Ascending aorta (tissue), 2 donors: ENCODE measurements at regions not wholly inside any gene's neighbourhood (a gene's known extent, or its start where the extent isn't known, plus 50 kb on each side); places are given as distances from the start of the nearest gene placed in this dataset.

Experiments
- DNase-seq, 2 donors: peaks; one replicate each; pipeline ENCODE4 v3.0.0-alpha.2; 2019; ENCODE audit warnings: low spot score in 2 of 2
- H3K27ac ChIP-seq, 2 donors: fragments of 200-600 bp; sonication (generic); one replicate each; pipeline ENCODE4 v1.5.1; 2016 to 2017; ENCODE audit warnings: mild to moderate bottlenecking in 1 of 2
- H3K27me3 ChIP-seq: fragments of 200-600 bp; sonication (generic); one replicate; pipeline ENCODE4 v1.5.1; 2017
- H3K36me3 ChIP-seq, 2 donors: fragments of 200-600 bp; sonication (generic); one replicate each; pipeline ENCODE4 v1.5.1; 2016
- H3K4me1 ChIP-seq, 2 donors: fragments of 200-600 bp; sonication (generic); one replicate each; pipeline ENCODE4 v1.5.1; 2016 to 2017; ENCODE audit warnings: mild to moderate bottlenecking in 1 of 2
- H3K4me3 ChIP-seq, 2 donors: fragments of 200-600 bp; sonication (generic); one replicate each; pipeline ENCODE4 v1.5.1; 2016 to 2017; ENCODE audit warnings: mild to moderate bottlenecking in 1 of 2
- H3K9me3 ChIP-seq, 2 donors: fragments of 200-600 bp; sonication (generic); one replicate each; pipeline ENCODE4 v1.5.1; 2016
- CTCF ChIP-seq, 3 experiments: fragments of 200-600 bp in 2 of 3; fragments of 450-650 bp in 1 of 3; sonication (generic) in 2 of 3; IDR thresholded peaks; one replicate each; pipeline ENCODE4 v1.5.1; 2016 to 2019; ENCODE audit warnings: antibody characterized with exemption in 3 of 3, mild to moderate bottlenecking in 1 of 3, moderate library complexity in 1 of 3
- intact Hi-C: fragments of 100-400 bp; cut with DNase I; formaldehyde crosslinking; loops from one replicate; pipeline ENCODE4 v1.15.1; 2023

- Histone ChIP-seq H3K36me3 (no peaks in the 10 kb centered on the region), H3K27ac (no peak overlapping the region), H3K27me3 (no peaks in the 10 kb centered on the region), H3K4me1 (no peaks in the 10 kb centered on the region), H3K9me3 (no peaks in the 10 kb centered on the region), H3K4me3 (no peak overlapping the region)
- intact Hi-C loops = loop anchor here (1.0 to 5.0 kb wide), 2 partner anchors 177 to 251 kb away; partner anchors contain the start of gene PON2
- peak in 2 of 3 experiments; percentile 32 to 40 for TF ChIP-seq CTCF (IDR thresholded peaks at IDR 0.05)
- no peak for DNase-seq
Measured at GRCh38 chr7:95687759-95688343, 84.5 kb upstream of the DYNC1I1 start.

GRCh38 chr7:95686109-95686508 lies 86.2 kb upstream of the DYNC1I1 start:
- Histone ChIP-seq H3K27me3 (no peaks in the 10 kb centered on the region), H3K27ac (no peak overlapping the region), H3K9me3 (no peaks in the 10 kb centered on the region), H3K4me1 (no peaks in the 10 kb centered on the region), H3K36me3 (no peaks in the 10 kb centered on the region), H3K4me3 (no peak overlapping the region)
- peak; percentile 46 to 62 (median 47) for TF ChIP-seq CTCF (IDR thresholded peaks at IDR 0.05)
- intact Hi-C loops = loop anchor here (1.0 to 5.0 kb wide), 2 partner anchors 159 to 249 kb away; partner anchors contain the start of gene PON2
- DNase-seq = peak in 1 of 2 donors; percentile 67

GRCh38 chr7:95684505-95684904 lies 87.8 kb upstream of the DYNC1I1 start:
- H3K36me3 ChIP-seq = no peaks in the 10 kb centered on the region
- no peak overlapping the region for H3K27ac ChIP-seq
- no peaks in the 10 kb centered on the region for H3K27me3 ChIP-seq

GRCh38 chr7:95684037-95684436 lies 87.7 kb upstream of the PDK4 start:
- TF ChIP-seq CTCF (IDR thresholded peaks at IDR 0.05) = peak; percentile 38 to 63 (median 57)
- Histone ChIP-seq H3K27ac (no peak overlapping the region), H3K9me3 (no peaks in the 10 kb centered on the region), H3K4me3 (no peak overlapping the region), H3K36me3 (no peaks in the 10 kb centered on the region), H3K4me1 (no peaks in the 10 kb centered on the region), H3K27me3 (no peaks in the 10 kb centered on the region)
- no peak for DNase-seq
- intact Hi-C loops = loop anchor here (1.0 to 2.0 kb wide), 2 partner anchors 87 to 139 kb away; partner anchors contain the start of gene PDK4

More at GRCh38 chr7:95684505-95684904, 87.8 kb upstream of the DYNC1I1 start:
- intact Hi-C loops = loop anchor here (1.0 to 2.0 kb wide), 2 partner anchors 88 to 139 kb away; partner anchors contain the start of gene PDK4
- no peak for TF ChIP-seq CTCF (IDR thresholded peaks at IDR 0.05)
- H3K4me1 ChIP-seq = no peaks in the 10 kb centered on the region
- no peak for DNase-seq
- H3K4me3 ChIP-seq = no peak overlapping the region
- H3K9me3 ChIP-seq = no peaks in the 10 kb centered on the region

- DNase-seq = no peak
- Histone ChIP-seq H3K9me3 (no peaks in the 10 kb centered on the region), H3K4me3 (no peak overlapping the region), H3K36me3 (no peaks in the 10 kb centered on the region), H3K27ac (no peak overlapping the region), H3K27me3 (no peaks in the 10 kb centered on the region), H3K4me1 (no peaks in the 10 kb centered on the region)
- intact Hi-C loops = no loop called here
- no peak for TF ChIP-seq CTCF (IDR thresholded peaks at IDR 0.05)
Measured at GRCh38 chr7:95682913-95683312, 86.6 kb upstream of the PDK4 start.
